ENCODE measurements at regions not wholly inside any gene's neighbourhood (a gene's known extent, or its start where the extent isn't known, plus 50 kb on each side); places are given as distances from the start of the nearest gene placed in this dataset.

DNA sequence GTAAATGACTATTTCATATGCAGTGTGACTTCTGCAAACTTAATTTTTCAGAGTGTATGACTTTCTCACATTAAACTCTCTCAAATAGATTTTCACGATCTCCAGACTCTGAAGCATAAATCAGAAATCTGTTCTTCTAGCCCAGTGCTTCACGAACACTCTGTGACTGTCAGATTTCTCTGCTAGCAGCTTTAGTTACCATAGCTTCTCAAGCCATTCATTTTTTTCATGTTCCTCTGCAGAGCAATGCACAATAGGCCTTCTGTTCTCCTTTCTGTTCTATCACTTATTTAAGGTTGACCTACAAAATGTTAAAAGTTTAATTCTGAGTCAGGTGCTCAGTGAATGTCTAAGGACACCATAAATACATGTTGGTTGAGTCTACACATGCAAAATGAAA lies 1102.2 kb downstream of the TUSC7 start:
- no peak for DNase-seq (ENCODE audit: low read depth, low spot score)
- Histone ChIP-seq H3K27ac (ENCODE audit: low read depth, low read length) (no peak overlapping the region), H3K27me3 (ENCODE audit: control insufficient read depth, insufficient read depth, low read length) (no peaks in the 10 kb centered on the region), H3K4me3 (ENCODE audit: low read depth, low read length) (no peak overlapping the region), H3K9me3 (ENCODE audit: control insufficient read depth, insufficient read depth, low read length) (no peaks in the 10 kb centered on the region)
- TF ChIP-seq, protein P1, sequence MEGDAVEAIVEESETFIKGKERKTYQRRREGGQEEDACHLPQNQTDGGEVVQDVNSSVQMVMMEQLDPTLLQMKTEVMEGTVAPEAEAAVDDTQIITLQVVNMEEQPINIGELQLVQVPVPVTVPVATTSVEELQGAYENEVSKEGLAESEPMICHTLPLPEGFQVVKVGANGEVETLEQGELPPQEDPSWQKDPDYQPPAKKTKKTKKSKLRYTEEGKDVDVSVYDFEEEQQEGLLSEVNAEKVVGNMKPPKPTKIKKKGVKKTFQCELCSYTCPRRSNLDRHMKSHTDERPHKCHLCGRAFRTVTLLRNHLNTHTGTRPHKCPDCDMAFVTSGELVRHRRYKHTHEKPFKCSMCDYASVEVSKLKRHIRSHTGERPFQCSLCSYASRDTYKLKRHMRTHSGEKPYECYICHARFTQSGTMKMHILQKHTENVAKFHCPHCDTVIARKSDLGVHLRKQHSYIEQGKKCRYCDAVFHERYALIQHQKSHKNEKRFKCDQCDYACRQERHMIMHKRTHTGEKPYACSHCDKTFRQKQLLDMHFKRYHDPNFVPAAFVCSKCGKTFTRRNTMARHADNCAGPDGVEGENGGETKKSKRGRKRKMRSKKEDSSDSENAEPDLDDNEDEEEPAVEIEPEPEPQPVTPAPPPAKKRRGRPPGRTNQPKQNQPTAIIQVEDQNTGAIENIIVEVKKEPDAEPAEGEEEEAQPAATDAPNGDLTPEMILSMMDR (IDR thresholded peaks at IDR 0.05; ENCODE audit: low read depth, low read length) = no peak
- CTCF ChIA-PET = no interaction called here
- POLR2A ChIA-PET = no interaction called here

DNA sequence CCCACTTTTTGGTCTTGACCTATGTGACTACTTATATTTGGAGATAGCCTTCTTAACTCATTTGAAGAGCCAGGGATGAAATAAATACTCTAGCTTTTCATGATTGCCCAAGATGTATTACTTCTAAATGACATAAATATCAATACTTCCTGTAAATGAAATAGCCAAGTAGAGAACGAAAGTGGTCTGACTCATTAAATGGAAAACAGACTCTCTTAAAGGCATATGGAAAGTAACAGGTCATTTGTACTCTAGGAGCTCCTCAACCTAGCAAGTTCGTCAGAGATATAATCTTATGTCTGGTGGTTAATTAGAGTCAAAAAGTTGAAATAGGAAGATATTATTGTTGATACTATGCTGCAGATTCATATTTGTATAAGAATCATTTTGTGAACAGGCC lies 1105.4 kb downstream of the TUSC7 start:
- no peaks in the 10 kb centered on the region for H3K9me3 ChIP-seq (ENCODE audit: control insufficient read depth, insufficient read depth, low read length)
- ChIA-PET CTCF (interaction anchor here (0.9 kb wide), 1 partner anchor 17 kb away, joined by 3 read pairs; no protein-coding TSS in a partner anchor), POLR2A (no interaction called here)
- TF ChIP-seq, protein P1 (IDR thresholded peaks at IDR 0.05; ENCODE audit: low read depth, low read length) = no peak
- no peaks in the 10 kb centered on the region for H3K27me3 ChIP-seq (ENCODE audit: control insufficient read depth, insufficient read depth, low read length)
- no peak for DNase-seq (ENCODE audit: low read depth, low spot score)
- H3K27ac ChIP-seq (ENCODE audit: low read depth, low read length) = no peak overlapping the region
- no peak overlapping the region for H3K4me3 ChIP-seq (ENCODE audit: low read depth, low read length)

DNA sequence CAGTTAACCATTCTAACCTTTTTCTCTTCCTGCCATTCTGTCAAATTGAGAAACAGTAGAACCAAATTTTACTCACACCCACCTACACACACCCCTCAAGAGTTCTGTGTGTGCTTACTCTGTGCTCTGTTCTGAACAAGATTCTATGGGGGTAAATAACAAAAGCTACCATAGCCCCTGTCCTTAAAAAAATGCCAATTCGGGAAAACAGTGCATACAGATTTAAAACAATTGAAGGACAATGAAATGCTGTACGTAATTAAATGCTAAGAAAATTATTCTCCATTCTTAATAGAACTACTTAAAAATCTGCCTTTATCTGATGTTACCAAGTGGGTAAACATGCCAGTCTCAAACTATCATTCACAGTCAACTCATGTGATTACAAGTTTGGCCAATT lies 1107.5 kb downstream of the TUSC7 start:
- no peak for DNase-seq (ENCODE audit: low read depth, low spot score)
- Histone ChIP-seq H3K9me3 (ENCODE audit: control insufficient read depth, insufficient read depth, low read length) (no peaks in the 10 kb centered on the region), H3K4me3 (ENCODE audit: low read depth, low read length) (no peak overlapping the region), H3K27me3 (ENCODE audit: control insufficient read depth, insufficient read depth, low read length) (no peaks in the 10 kb centered on the region), H3K27ac (ENCODE audit: low read depth, low read length) (no peak overlapping the region)
- POLR2A ChIA-PET = no interaction called here
- CTCF ChIA-PET = no interaction called here
- TF ChIP-seq, protein P1 (IDR thresholded peaks at IDR 0.05; ENCODE audit: low read depth, low read length) = no peak

DNA sequence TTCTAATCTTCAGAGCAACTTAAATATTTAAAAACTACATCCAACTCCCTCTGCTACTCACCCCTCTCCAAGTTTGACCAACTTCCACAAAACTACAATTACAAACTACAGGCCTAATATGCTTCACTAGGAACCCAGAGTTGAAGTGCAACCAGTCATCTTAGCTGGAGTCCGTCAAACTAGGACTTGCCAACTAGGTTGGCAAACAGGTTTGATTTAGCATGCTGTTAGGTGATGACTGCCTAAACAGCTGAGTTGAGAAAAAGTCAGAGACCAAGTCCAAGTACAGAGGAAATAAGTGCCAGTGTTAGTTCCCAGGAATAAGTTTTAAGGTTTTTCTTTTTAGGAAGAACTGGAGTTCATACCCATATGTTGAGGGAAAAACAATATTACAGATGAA lies 1109.0 kb downstream of the TUSC7 start:
- no peak for DNase-seq (ENCODE audit: low read depth, low spot score)
- TF ChIP-seq, protein P1 (IDR thresholded peaks at IDR 0.05; ENCODE audit: low read depth, low read length) = no peak
- no peak overlapping the region for H3K27ac ChIP-seq (ENCODE audit: low read depth, low read length)
- CTCF ChIA-PET = no interaction called here
- POLR2A ChIA-PET = no interaction called here
- H3K4me3 ChIP-seq (ENCODE audit: low read depth, low read length) = no peak overlapping the region
- no peaks in the 10 kb centered on the region for H3K9me3 ChIP-seq (ENCODE audit: control insufficient read depth, insufficient read depth, low read length)
- no peaks in the 10 kb centered on the region for H3K27me3 ChIP-seq (ENCODE audit: control insufficient read depth, insufficient read depth, low read length)

DNA sequence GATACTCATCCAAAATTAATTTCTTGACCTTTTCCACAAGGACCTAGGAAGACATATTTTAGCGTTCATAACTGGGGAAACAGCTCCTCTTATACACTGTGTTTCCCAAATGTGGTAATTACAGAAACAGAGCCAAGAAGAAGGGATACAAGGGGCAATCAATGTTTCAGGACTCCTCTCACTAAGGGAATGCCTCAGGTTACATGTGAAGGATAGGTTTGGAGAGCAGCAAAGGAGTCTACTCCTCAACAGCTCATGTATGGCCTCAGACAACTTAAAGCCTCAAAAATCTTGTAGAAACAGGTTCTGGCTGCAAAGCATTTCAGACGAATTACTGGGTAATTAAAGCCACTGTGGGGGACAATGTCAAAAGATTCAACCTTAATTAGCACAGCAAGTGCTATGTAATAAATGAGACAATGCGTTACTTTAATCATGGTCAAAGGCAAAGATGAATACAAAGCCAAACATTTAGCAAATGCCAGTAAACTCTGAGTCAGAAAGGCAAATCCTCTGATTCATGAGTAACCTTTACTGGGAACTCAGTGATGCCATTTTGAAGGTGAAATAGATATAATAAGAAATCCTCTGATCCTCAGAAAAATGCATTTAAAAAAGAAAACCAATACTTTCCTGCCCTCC lies 1111.2 kb downstream of the TUSC7 start:
- DNase-seq (ENCODE audit: low read depth, low spot score) = peak; percentile 11
- Histone ChIP-seq H3K9me3 (ENCODE audit: control insufficient read depth, insufficient read depth, low read length) (no peaks in the 10 kb centered on the region), H3K4me3 (ENCODE audit: low read depth, low read length) (no peak overlapping the region), H3K27ac (ENCODE audit: low read depth, low read length) (no peak overlapping the region), H3K27me3 (ENCODE audit: control insufficient read depth, insufficient read depth, low read length) (no peaks in the 10 kb centered on the region)
- CTCF ChIA-PET = no interaction called here
- TF ChIP-seq, protein P1 (IDR thresholded peaks at IDR 0.05; ENCODE audit: low read depth, low read length) = no peak
- POLR2A ChIA-PET = no interaction called here
